ENCODE measurements at regions not wholly inside any gene's neighbourhood (a gene's known extent, or its start where the extent isn't known, plus 50 kb on each side); places are given as distances from the start of the nearest gene placed in this dataset.

GRCh38 chr21:38733972-38734546 lies 71.7 kb upstream of the ETS2 start (continued):
- TF ChIP-seq MEIS2 (CRISPR knock-in tag; IDR thresholded peaks at IDR 0.05): peak; percentile 77
- no peak for TF ChIP-seq ZNF577 (CRISPR knock-in tag; IDR thresholded peaks at IDR 0.05; ENCODE audit: borderline replicate concordance, low read depth)
- peak; percentile 61; the same call in 2 of the 3 replicates for TF ChIP-seq MXI1 (IDR thresholded peaks at IDR 0.05; ENCODE audit: borderline replicate concordance, low read depth, low read length)
- TF ChIP-seq SOX13 (IDR thresholded peaks at IDR 0.05): no peak
- peak in 1 of 2 experiments; percentile 11; a peak in 1 of 4 replicates for TF ChIP-seq SOX13 (CRISPR knock-in tag; conservative IDR thresholded peaks at IDR 0.05 in 1 of 2, IDR thresholded peaks at IDR 0.05 in 1 of 2)
- TF ChIP-seq SIX4 (CRISPR knock-in tag; IDR thresholded peaks at IDR 0.05): no peak
- no peak for TF ChIP-seq POLR2A (IDR thresholded peaks at IDR 0.05; ENCODE audit: insufficient read depth in 1 of 2, low read depth in 2 of 2, low read length in 2 of 2)
- TF ChIP-seq ZNF430 (CRISPR knock-in tag; IDR thresholded peaks at IDR 0.05): peak; percentile 57; the same call in 1 of the 2 replicates
- TF ChIP-seq TBX2 (CRISPR knock-in tag; IDR thresholded peaks at IDR 0.05; ENCODE audit: borderline replicate concordance): peak; percentile 45; the same call in 1 of the 2 replicates
- 0 out of 2 replicates have a peak, but pooled peaks have one; percentile 27 for TF ChIP-seq ZBTB7B (CRISPR knock-in tag; IDR thresholded peaks at IDR 0.05)
- 0 out of 2 replicates have a peak, but pooled peaks have one; percentile 40 for TF ChIP-seq HINFP (CRISPR knock-in tag; IDR thresholded peaks at IDR 0.05; ENCODE audit: low read depth)
- 0 out of 2 replicates have a peak, but pooled peaks have one; percentile 29 for TF ChIP-seq ZNF292 (CRISPR knock-in tag; IDR thresholded peaks at IDR 0.05; ENCODE audit: borderline replicate concordance, low read depth)
- peak; percentile 12; the same call in 1 of the 2 replicates for TF ChIP-seq ARID4A (CRISPR knock-in tag; IDR thresholded peaks at IDR 0.05; ENCODE audit: borderline replicate concordance)
- no peak for TF ChIP-seq RBM22 (optimal IDR thresholded peaks at IDR 0.05; ENCODE audit: low read length)
- TF ChIP-seq ZNF724P (CRISPR knock-in tag; IDR thresholded peaks at IDR 0.05; ENCODE audit: borderline replicate concordance): no peak
- TF ChIP-seq DRAP1 (CRISPR knock-in tag; IDR thresholded peaks at IDR 0.05): no peak
- TF ChIP-seq MYC (CRISPR knock-in tag; IDR thresholded peaks at IDR 0.05; ENCODE audit: borderline replicate concordance): peak; percentile 4; the same call in 1 of the 2 replicates
- no peak for TF ChIP-seq ZSCAN12 (CRISPR knock-in tag; IDR thresholded peaks at IDR 0.05)
- TF ChIP-seq ZSCAN29 (CRISPR knock-in tag; conservative IDR thresholded peaks at IDR 0.05): no peak
- TF ChIP-seq ZXDC (CRISPR knock-in tag; IDR thresholded peaks at IDR 0.05): no peak
